Thyroid gland (tissue), 4 donors: ENCODE measurements at regions not wholly inside any gene's neighbourhood (a gene's known extent, or its start where the extent isn't known, plus 50 kb on each side); places are given as distances from the start of the nearest gene placed in this dataset.

Experiments used
- DNase-seq, 2 donors: peaks; one replicate each; pipeline ENCODE4 v3.0.0-alpha.2; 2019
- H3K27ac ChIP-seq, 3 donors: fragments of 200-600 bp; sonication (generic); 1 replicate in 2 of 3; 2 replicates in 1 of 3; pipeline ENCODE4 v1.5.1; 2016 to 2019; ENCODE audit warnings: mild to moderate bottlenecking in 1 of 3, moderate library complexity in 1 of 3
- H3K27me3 ChIP-seq: fragments of 200-600 bp; sonication (generic); one replicate; pipeline ENCODE4 v1.5.1; 2019
- H3K36me3 ChIP-seq, 2 donors: fragments of 200-600 bp; sonication (generic); one replicate each; pipeline ENCODE4 v1.5.1; 2016 to 2019
- H3K4me1 ChIP-seq, 2 donors: fragments of 200-600 bp; sonication (generic); one replicate each; pipeline ENCODE4 v1.5.1; 2017 to 2019
- H3K4me3 ChIP-seq, 3 donors: fragments of 200-600 bp; sonication (generic); replicated peaks in 1 of 3; 1 replicate in 2 of 3; 2 replicates in 1 of 3; pipeline ENCODE4 v1.5.1; 2016; ENCODE audit warnings: mild to moderate bottlenecking in 1 of 3
- H3K9me3 ChIP-seq: fragments of 200-600 bp; sonication (generic); one replicate; pipeline ENCODE4 v1.5.1; 2017
- POLR2A ChIP-seq, 2 donors: fragments of 450-650 bp; IDR thresholded peaks; one replicate each; pipeline ENCODE4 v1.6.1; 2017; ENCODE audit warnings: antibody characterized with exemption in 2 of 2, mild to moderate bottlenecking in 2 of 2, moderate library complexity in 1 of 2
- WGBS, 2 donors: methylation state at CpG; one replicate each; pipeline ENCODE4 v1.1.5; 2017; 5-methylcytosine and 5-hydroxymethylcytosine counted together
- intact Hi-C: fragments of 100-400 bp; cut with DNase I; formaldehyde crosslinking; loops from one replicate; pipeline ENCODE4 v1.15.1; 2023
- TF ChIP-seq, protein P1 (sequence below), 6 experiments: fragments of 200-600 bp in 3 of 6; fragments of 450-650 bp in 3 of 6; sonication (generic) in 3 of 6; IDR thresholded peaks; one replicate each; pipeline ENCODE4 v1.5.1; 2016 to 2019; ENCODE audit warnings: antibody characterized with exemption in 6 of 6, mild to moderate bottlenecking in 2 of 6, inconsistent platforms in 1 of 6, moderate library complexity in 1 of 6

DNA sequence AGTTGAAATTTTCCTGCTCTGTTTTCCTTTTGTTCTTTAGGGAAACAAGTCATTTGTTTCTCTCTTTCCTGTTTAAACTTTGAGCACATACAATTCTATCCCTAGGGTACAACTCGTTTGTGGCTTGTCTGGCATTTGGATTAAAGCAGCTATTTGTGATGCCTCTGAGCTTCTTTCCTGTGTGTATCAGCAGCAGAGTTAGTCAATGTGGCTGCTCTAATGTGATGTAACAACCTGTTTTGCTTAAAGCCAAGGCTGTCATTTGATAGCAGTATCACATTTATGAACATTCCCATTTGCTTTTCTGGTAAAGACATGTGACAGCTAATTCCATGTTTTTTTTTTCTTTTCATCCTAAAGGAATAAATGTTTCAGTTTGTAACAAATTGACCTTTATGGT lies 314.3 kb upstream of the CHD1 start:
- no peaks in the 10 kb centered on the region for H3K36me3 ChIP-seq
- H3K27ac ChIP-seq: no peak overlapping the region
- intact Hi-C loops: no loop called here
- H3K4me3 ChIP-seq: no peak overlapping the region
- no peaks in the 10 kb centered on the region for H3K9me3 ChIP-seq
- H3K4me1 ChIP-seq: no peaks in the 10 kb centered on the region
- TF ChIP-seq, protein P1, sequence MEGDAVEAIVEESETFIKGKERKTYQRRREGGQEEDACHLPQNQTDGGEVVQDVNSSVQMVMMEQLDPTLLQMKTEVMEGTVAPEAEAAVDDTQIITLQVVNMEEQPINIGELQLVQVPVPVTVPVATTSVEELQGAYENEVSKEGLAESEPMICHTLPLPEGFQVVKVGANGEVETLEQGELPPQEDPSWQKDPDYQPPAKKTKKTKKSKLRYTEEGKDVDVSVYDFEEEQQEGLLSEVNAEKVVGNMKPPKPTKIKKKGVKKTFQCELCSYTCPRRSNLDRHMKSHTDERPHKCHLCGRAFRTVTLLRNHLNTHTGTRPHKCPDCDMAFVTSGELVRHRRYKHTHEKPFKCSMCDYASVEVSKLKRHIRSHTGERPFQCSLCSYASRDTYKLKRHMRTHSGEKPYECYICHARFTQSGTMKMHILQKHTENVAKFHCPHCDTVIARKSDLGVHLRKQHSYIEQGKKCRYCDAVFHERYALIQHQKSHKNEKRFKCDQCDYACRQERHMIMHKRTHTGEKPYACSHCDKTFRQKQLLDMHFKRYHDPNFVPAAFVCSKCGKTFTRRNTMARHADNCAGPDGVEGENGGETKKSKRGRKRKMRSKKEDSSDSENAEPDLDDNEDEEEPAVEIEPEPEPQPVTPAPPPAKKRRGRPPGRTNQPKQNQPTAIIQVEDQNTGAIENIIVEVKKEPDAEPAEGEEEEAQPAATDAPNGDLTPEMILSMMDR (IDR thresholded peaks at IDR 0.05): no peak
- TF ChIP-seq POLR2A (IDR thresholded peaks at IDR 0.05): no peak
- 3 to 5% methylated on average over 1 of the region's 1 CpG for WGBS, 2 donors
- H3K27me3 ChIP-seq: no peaks in the 10 kb centered on the region
- DNase-seq: no peak

DNA sequence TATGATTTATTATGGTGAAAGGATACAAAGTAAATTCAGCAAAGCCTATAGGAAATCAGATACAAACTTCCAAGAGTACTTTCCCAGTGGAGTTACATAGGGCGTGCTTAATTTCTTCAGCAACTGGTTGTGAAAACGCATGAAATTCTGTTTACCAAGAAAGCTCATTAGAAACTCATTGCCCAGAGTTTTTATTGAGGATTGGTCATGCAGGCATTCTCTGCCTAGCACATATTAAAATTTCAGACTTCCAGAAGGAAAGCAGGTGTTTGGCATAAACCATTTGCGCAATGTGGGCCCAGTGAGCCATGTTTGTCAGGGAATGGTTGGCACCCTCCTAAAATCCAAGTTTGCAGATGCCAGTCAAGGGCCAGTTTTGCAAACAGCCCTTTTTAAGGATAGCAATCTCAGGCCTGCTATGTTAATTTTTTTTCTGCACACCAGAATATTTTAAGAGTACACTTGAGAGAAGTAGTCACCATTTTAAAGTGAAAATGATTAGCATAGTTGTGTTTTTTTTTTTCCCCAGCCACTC lies 311.1 kb upstream of the CHD1 start:
- no peak overlapping the region for H3K4me3 ChIP-seq
- no peak overlapping the region for H3K27ac ChIP-seq
- DNase-seq: no peak
- H3K27me3 ChIP-seq: no peaks in the 10 kb centered on the region
- intact Hi-C loops: no loop called here
- no peaks in the 10 kb centered on the region for H3K9me3 ChIP-seq
- H3K36me3 ChIP-seq: no peaks in the 10 kb centered on the region
- no peak for TF ChIP-seq POLR2A (IDR thresholded peaks at IDR 0.05)
- TF ChIP-seq, protein P1 (IDR thresholded peaks at IDR 0.05): no peak
- H3K4me1 ChIP-seq: no peaks in the 10 kb centered on the region
- 84 to 92% methylated on average over 3 of the region's 3 CpGs for WGBS, 2 donors

DNA sequence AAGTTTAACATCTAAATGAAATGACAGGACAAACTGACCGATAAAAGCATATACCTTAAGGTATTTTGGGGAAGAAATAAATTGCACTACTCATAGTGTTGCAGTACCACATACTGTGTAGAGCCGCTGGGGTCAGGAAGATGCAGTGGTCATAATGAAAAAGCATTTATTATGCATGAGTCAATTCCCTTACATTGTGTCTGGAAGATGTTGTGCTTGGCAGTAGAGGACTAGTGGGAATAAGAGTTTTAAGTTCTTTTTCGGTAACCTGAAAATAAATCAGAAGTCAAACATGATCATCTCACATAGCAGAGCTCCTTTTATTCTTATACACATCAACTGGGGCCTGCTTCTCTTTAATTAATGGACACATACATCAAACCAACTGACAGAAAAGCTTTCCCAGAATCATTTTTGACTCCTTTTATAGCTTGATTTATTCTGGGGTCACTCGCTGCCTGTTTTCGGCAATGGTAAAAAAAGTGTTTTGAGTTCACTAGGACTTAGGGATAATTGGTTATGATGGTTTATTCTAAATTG lies 262.5 kb upstream of the CHD1 start:
- H3K27ac ChIP-seq: no peak overlapping the region
- no peaks in the 10 kb centered on the region for H3K36me3 ChIP-seq
- TF ChIP-seq, protein P1 (IDR thresholded peaks at IDR 0.05): no peak
- no peak for TF ChIP-seq POLR2A (IDR thresholded peaks at IDR 0.05)
- DNase-seq: no peak
- H3K27me3 ChIP-seq: no peaks in the 10 kb centered on the region
- 76 to 82% methylated on average over 5 of the region's 5 CpGs for WGBS, 2 donors
- no peak overlapping the region for H3K4me3 ChIP-seq
- no peaks in the 10 kb centered on the region for H3K9me3 ChIP-seq
- no peaks in the 10 kb centered on the region for H3K4me1 ChIP-seq
- intact Hi-C loops: no loop called here

DNA sequence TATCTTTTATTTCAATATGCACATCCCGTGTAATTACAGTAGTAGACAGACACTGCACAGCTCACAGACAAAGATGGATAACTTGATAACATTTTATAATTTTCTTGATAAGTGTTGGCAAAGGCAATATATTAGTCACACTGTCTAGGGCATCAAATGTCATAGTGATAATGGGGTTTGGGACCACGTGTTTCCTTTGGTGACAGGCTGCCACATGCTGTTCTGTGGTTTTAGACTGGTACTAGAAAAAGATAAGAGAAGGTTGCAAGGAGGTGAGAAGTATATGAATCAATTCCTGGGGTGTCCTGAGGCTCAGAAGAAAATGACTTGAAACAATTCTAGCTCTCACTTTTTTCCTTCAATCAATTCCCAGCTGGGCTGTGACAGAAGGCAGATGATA lies 258.8 kb upstream of the CHD1 start:
- DNase-seq: no peak
- 49 to 51% methylated on average over 2 of the region's 2 CpGs for WGBS, 2 donors
- Histone ChIP-seq H3K36me3 (no peaks in the 10 kb centered on the region), H3K4me3 (no peak overlapping the region), H3K4me1 (no peaks in the 10 kb centered on the region), H3K27me3 (no peaks in the 10 kb centered on the region), H3K9me3 (no peaks in the 10 kb centered on the region), H3K27ac (no peak overlapping the region)
- TF ChIP-seq, protein P1 (IDR thresholded peaks at IDR 0.05): no peak
- no peak for TF ChIP-seq POLR2A (IDR thresholded peaks at IDR 0.05)
- intact Hi-C loops: no loop called here

DNA sequence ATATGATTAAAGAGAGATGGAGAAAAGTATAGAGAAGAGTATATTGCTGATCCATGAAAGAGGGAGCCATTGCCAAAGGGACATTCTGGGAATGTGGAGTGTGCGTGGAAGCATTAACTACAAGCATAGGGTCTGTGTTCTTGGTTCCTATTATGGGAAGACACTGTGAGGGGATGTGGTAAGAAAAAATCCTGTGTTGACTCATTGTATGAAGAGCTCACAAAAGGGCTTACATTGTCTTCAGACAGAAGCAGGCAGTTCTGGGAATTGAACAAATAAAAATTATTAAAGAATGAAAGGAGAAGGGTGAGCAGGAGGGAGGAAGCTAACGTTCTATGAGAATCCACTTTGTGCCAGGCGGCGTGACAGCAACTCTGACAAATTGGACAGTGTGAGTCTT lies 250.4 kb upstream of the CHD1 start:
- no peak for DNase-seq
- TF ChIP-seq, protein P1 (IDR thresholded peaks at IDR 0.05): no peak
- TF ChIP-seq POLR2A (IDR thresholded peaks at IDR 0.05): no peak
- Histone ChIP-seq H3K27ac (no peak overlapping the region), H3K36me3 (no peaks in the 10 kb centered on the region), H3K4me1 (no peaks in the 10 kb centered on the region), H3K27me3 (no peaks in the 10 kb centered on the region), H3K9me3 (no peaks in the 10 kb centered on the region), H3K4me3 (no peak overlapping the region)
- 88 to 92% methylated on average over 4 of the region's 4 CpGs for WGBS, 2 donors
- intact Hi-C loops: no loop called here
